GM12875 (cell line): ENCODE measurements at regions not wholly inside any gene's neighbourhood (a gene's known extent, or its start where the extent isn't known, plus 50 kb on each side); places are given as distances from the start of the nearest gene placed in this dataset.

Experiments
- H3K4me3 ChIP-seq: one replicate; pipeline ENCODE4 v1.5.1; 2011; ENCODE audit warnings: low read depth, low read length, control low read depth
- CTCF ChIP-seq: IDR thresholded peaks from 2 replicates; pipeline ENCODE4 v1.5.1; 2011; ENCODE audit warnings: low read depth, mild to moderate bottlenecking, control low read depth, inconsistent platforms, low read length, moderate library complexity, borderline replicate concordance; ENCODE audit not compliant: insufficient read depth

- no peak for TF ChIP-seq CTCF
- H3K4me3 ChIP-seq, result no peak overlapping the region
These were observed 685.2 kb downstream of the NUP35 start for GRCh38 chr2:183809404-183809803.

GRCh38 chr2:183811281-183811680 is 687.0 kb downstream of the NUP35 start:
- TF ChIP-seq CTCF, result no peak
- no peak overlapping the region for H3K4me3 ChIP-seq

- no peak for TF ChIP-seq CTCF
- H3K4me3 ChIP-seq, result no peak overlapping the region
These were observed 687.8 kb downstream of the NUP35 start for GRCh38 chr2:183812091-183812490.

GRCh38 chr2:183825710-183826109 is 701.5 kb downstream of the NUP35 start:
- no peak for TF ChIP-seq CTCF
- no peak overlapping the region for H3K4me3 ChIP-seq

GRCh38 chr2:183829931-183830330 is 705.7 kb downstream of the NUP35 start:
- no peak for TF ChIP-seq CTCF
- H3K4me3 ChIP-seq, result no peak overlapping the region

GRCh38 chr2:183837157-183837556 is 712.9 kb downstream of the NUP35 start:
- H3K4me3 ChIP-seq, result no peak overlapping the region
- TF ChIP-seq CTCF, result no peak

- H3K4me3 ChIP-seq, result no peak overlapping the region
- TF ChIP-seq CTCF, result no peak
These were observed 714.1 kb downstream of the NUP35 start for GRCh38 chr2:183838295-183838694.
